Central memory CD8-positive, alpha-beta T cell (primary cell): ENCODE measurements at regions not wholly inside any gene's neighbourhood (a gene's known extent, or its start where the extent isn't known, plus 50 kb on each side); places are given as distances from the start of the nearest gene placed in this dataset.

Experiments
- ATAC-seq: fragments of 150-1000 bp; cut with Tn5 transposase; replicated peaks from 2 replicates; pipeline ENCODE4 v1.10.0; 2022; ENCODE audit warnings: mild to moderate bottlenecking, moderate FRiP score, moderate number of reproducible peaks; ENCODE audit not compliant: poor library complexity, severe bottlenecking; ENCODE audit errors: extremely low read depth
- DNase-seq, 2 donors: peaks; one replicate each; pipeline ENCODE4 v3.0.0; 2021; ENCODE audit warnings: low spot score in 2 of 2
- H3K27ac Mint-ChIP-seq: one replicate; pipeline ENCODE4 v1.8.0; 2022; ENCODE audit warnings: low read depth, mild to moderate bottlenecking, moderate library complexity, mixed read lengths
- H3K27me3 Mint-ChIP-seq: one replicate; pipeline ENCODE4 v1.8.0; 2022; ENCODE audit warnings: mixed read lengths
- H3K36me3 Mint-ChIP-seq: one replicate; pipeline ENCODE4 v1.8.0; 2022; ENCODE audit warnings: mild to moderate bottlenecking, moderate library complexity, mixed read lengths; ENCODE audit not compliant: insufficient read depth
- H3K4me1 Mint-ChIP-seq: one replicate; pipeline ENCODE4 v1.8.0; 2022; ENCODE audit warnings: mixed read lengths
- H3K4me3 Mint-ChIP-seq: one replicate; pipeline ENCODE4 v1.8.0; 2022; ENCODE audit warnings: mild to moderate bottlenecking, moderate library complexity, mixed read lengths
- H3K9me3 Mint-ChIP-seq: one replicate; pipeline ENCODE4 v1.8.0; 2022; ENCODE audit warnings: mixed read lengths

DNA sequence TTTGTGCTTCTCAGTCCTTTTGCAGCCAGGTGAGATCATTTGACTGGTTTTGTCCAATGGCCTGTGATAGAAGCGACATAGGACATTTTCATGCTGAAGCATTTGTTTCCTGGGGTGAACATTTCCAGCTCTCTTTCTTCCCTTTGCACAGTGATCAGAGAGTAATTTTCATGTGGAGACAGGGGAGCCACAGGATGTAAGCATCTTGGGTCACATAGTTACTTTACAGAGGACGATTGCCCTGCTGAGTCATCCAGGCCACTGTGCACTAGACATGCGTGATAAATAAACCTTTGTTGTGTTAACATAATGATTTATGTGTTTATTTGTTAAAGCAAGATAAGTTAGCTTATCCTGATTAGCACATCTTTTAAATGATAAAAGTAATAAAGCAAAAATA is 263.5 kb upstream of the CCDC179 start:
- Mint-ChIP-seq H3K36me3 (no peaks in the 10 kb centered on the region), H3K4me1 (no peaks in the 10 kb centered on the region), H3K27ac (no peak overlapping the region), H3K9me3 (peaks cover 18% of the 10 kb centered on the region), H3K27me3 (no peaks in the 10 kb centered on the region), H3K4me3 (no peak overlapping the region)
- DNase-seq, result no peak
- no peak for ATAC-seq

DNA sequence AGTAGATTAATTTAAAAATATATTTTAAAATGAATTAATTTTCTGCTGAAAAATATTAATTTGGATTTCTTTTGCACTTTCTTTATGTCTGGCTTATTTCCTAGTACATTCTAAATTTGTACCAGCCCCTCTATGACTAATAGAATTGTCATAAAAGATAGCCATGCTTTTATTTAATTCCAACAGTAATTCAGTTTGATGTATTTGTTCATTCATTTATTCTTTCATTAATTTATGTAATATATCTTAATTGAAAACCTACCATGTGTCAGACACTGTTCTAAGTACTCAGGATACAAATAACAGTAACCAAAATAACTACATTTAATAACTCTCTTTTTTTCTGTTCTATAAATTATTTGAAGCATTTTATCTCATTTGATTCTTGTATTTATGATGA is 264.0 kb upstream of the CCDC179 start:
- Mint-ChIP-seq H3K9me3 (peaks cover 18% of the 10 kb centered on the region), H3K4me3 (no peak overlapping the region), H3K4me1 (no peaks in the 10 kb centered on the region), H3K27ac (no peak overlapping the region), H3K36me3 (no peaks in the 10 kb centered on the region), H3K27me3 (no peaks in the 10 kb centered on the region)
- ATAC-seq (no peak), DNase-seq (no peak)

- no peaks in the 10 kb centered on the region for H3K36me3 Mint-ChIP-seq
- no peaks in the 10 kb centered on the region for H3K27me3 Mint-ChIP-seq
- no peak for DNase-seq
- no peak overlapping the region for H3K4me3 Mint-ChIP-seq
- no peaks in the 10 kb centered on the region for H3K4me1 Mint-ChIP-seq
- ATAC-seq, result no peak
- no peak overlapping the region for H3K27ac Mint-ChIP-seq
- H3K9me3 Mint-ChIP-seq, result peaks cover 25% of the 10 kb centered on the region
Observed at GRCh38 chr11:23124996-23125395, 264.7 kb upstream of the CCDC179 start.

DNA sequence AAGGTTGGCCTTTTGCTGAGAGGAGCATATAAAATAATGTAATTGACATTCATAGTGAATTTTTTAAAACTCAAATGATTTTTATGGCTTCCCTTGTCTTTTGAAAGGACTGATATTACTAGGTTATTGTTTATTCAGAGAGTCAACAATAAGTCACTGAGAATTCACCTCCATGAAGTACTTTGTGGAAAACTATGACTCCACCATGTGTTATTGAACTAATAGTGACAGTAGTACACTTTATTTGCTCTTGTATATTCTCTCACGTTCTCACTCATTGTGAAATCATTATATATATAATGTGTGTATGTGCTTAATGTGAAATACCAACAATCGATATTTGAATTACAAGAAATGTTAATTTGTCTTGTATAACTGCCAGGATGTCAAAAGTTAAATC is 267.4 kb upstream of the CCDC179 start:
- Mint-ChIP-seq H3K9me3 (peaks cover 39% of the 10 kb centered on the region), H3K27ac (no peak overlapping the region), H3K27me3 (no peaks in the 10 kb centered on the region), H3K4me3 (no peak overlapping the region), H3K36me3 (no peaks in the 10 kb centered on the region), H3K4me1 (no peaks in the 10 kb centered on the region)
- DNase-seq, result no peak
- ATAC-seq, result no peak

GRCh38 chr11:23134627-23135026 is 274.4 kb upstream of the CCDC179 start:
- no peaks in the 10 kb centered on the region for H3K4me1 Mint-ChIP-seq
- peaks cover 55% of the 10 kb centered on the region for H3K9me3 Mint-ChIP-seq
- no peak overlapping the region for H3K4me3 Mint-ChIP-seq
- no peaks in the 10 kb centered on the region for H3K36me3 Mint-ChIP-seq
- ATAC-seq (no peak), DNase-seq (no peak)
- H3K27ac Mint-ChIP-seq, result no peak overlapping the region
- H3K27me3 Mint-ChIP-seq, result no peaks in the 10 kb centered on the region

DNA sequence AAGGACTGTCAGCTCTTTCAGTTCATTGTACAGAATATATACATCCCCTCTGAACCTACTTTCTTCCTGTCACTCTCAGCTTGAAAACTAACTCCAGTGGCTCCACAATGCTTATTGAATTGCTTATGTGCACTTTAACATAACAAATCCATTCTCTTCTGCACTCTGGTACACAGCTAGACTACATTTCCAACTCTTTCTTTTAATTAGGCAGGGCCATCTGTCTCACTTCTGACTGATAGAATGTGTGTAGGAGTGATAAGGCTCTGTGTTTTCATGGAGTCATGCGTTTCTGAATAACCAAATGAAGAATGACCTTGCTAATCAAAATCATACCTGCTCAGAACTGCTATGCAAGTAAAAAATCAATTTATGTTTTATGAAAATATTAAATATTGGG is 278.5 kb upstream of the CCDC179 start:
- no peak overlapping the region for H3K4me3 Mint-ChIP-seq
- DNase-seq, result no peak
- H3K9me3 Mint-ChIP-seq, result peaks cover 27% of the 10 kb centered on the region
- H3K4me1 Mint-ChIP-seq, result no peaks in the 10 kb centered on the region
- H3K27ac Mint-ChIP-seq, result no peak overlapping the region
- ATAC-seq, result no peak
- no peaks in the 10 kb centered on the region for H3K27me3 Mint-ChIP-seq
- H3K36me3 Mint-ChIP-seq, result no peaks in the 10 kb centered on the region

- Mint-ChIP-seq H3K36me3 (peaks cover 2% of the 10 kb centered on the region), H3K4me3 (no peak overlapping the region), H3K9me3 (peaks cover 27% of the 10 kb centered on the region), H3K27ac (no peak overlapping the region), H3K4me1 (no peaks in the 10 kb centered on the region), H3K27me3 (no peaks in the 10 kb centered on the region)
- ATAC-seq, result no peak
- no peak for DNase-seq
Observed at GRCh38 chr11:23143022-23143421, 282.7 kb upstream of the CCDC179 start.

GRCh38 chr11:23151819-23152218 is 291.5 kb upstream of the CCDC179 start:
- Mint-ChIP-seq H3K9me3 (peaks cover 14% of the 10 kb centered on the region), H3K27ac (no peak overlapping the region), H3K36me3 (peaks cover 2% of the 10 kb centered on the region), H3K4me3 (no peak overlapping the region), H3K27me3 (no peaks in the 10 kb centered on the region), H3K4me1 (no peaks in the 10 kb centered on the region)
- ATAC-seq (no peak), DNase-seq (no peak)

GRCh38 chr11:23155503-23155902 is 295.2 kb upstream of the CCDC179 start:
- peaks cover 12% of the 10 kb centered on the region for H3K9me3 Mint-ChIP-seq
- no peaks in the 10 kb centered on the region for H3K36me3 Mint-ChIP-seq
- ATAC-seq (no peak), DNase-seq (no peak)
- H3K27ac Mint-ChIP-seq, result no peak overlapping the region
- no peak overlapping the region for H3K4me3 Mint-ChIP-seq
- no peaks in the 10 kb centered on the region for H3K27me3 Mint-ChIP-seq
- H3K4me1 Mint-ChIP-seq, result no peaks in the 10 kb centered on the region

GRCh38 chr11:23164022-23164421 is 303.7 kb upstream of the CCDC179 start:
- H3K27ac Mint-ChIP-seq, result no peak overlapping the region
- no peaks in the 10 kb centered on the region for H3K27me3 Mint-ChIP-seq
- no peaks in the 10 kb centered on the region for H3K4me1 Mint-ChIP-seq
- no peak overlapping the region for H3K4me3 Mint-ChIP-seq
- no peaks in the 10 kb centered on the region for H3K36me3 Mint-ChIP-seq
- ATAC-seq, result no peak
- peaks cover 17% of the 10 kb centered on the region for H3K9me3 Mint-ChIP-seq
- no peak for DNase-seq

DNA sequence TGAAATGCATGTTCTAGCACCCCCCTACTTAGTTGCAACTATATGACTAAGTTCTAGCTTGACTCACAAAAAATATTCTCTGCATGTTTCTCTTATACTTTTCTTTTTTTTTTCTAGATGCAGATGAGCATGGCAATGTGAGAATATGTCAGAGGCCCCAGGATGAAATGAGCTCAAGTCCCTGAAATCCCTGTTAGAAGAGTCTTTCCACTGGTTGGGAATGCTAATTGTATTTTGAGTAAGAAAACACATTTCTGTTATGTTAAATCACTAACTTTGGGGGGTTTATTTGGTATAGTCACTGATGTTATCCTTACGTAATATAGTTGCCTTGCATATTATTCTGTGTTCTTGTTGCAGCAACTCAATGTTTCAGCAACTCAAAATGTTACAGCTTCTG is 306.1 kb upstream of the CCDC179 start:
- no peak for ATAC-seq
- H3K4me3 Mint-ChIP-seq, result no peak overlapping the region
- H3K36me3 Mint-ChIP-seq, result no peaks in the 10 kb centered on the region
- DNase-seq, result no peak
- no peak overlapping the region for H3K27ac Mint-ChIP-seq
- peaks cover 19% of the 10 kb centered on the region for H3K9me3 Mint-ChIP-seq
- no peaks in the 10 kb centered on the region for H3K27me3 Mint-ChIP-seq
- no peaks in the 10 kb centered on the region for H3K4me1 Mint-ChIP-seq

DNA sequence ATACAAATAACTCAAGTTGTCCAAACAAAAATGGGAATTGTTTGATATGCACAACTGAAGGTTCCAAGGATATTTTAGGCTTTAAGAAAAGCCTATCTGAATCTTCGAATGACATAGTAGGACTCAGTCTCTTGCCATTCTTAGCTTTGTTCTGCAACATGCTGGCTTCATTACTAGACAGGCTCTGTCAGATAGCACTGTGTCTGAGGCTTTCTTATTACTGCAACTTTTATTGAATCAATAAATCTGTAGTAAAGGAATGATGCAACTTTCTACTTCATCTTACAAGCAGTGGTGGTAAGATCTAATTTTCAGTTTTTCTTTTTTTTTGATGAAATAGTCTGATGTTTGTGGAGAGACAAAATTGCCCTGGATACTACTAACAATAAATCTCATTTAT is 319.3 kb upstream of the CCDC179 start:
- peaks cover 2% of the 10 kb centered on the region for H3K36me3 Mint-ChIP-seq
- H3K9me3 Mint-ChIP-seq, result peaks cover 37% of the 10 kb centered on the region
- no peak overlapping the region for H3K27ac Mint-ChIP-seq
- no peaks in the 10 kb centered on the region for H3K4me1 Mint-ChIP-seq
- ATAC-seq (no peak), DNase-seq (no peak)
- H3K4me3 Mint-ChIP-seq, result no peak overlapping the region
- no peaks in the 10 kb centered on the region for H3K27me3 Mint-ChIP-seq

GRCh38 chr11:23181022-23181807 is 320.9 kb upstream of the CCDC179 start:
- no peaks in the 10 kb centered on the region for H3K36me3 Mint-ChIP-seq
- H3K27ac Mint-ChIP-seq, result no peak overlapping the region
- H3K4me1 Mint-ChIP-seq, result no peaks in the 10 kb centered on the region
- ATAC-seq (no peak), DNase-seq (no peak)
- peaks cover 34% of the 10 kb centered on the region for H3K9me3 Mint-ChIP-seq
- H3K27me3 Mint-ChIP-seq, result no peaks in the 10 kb centered on the region
- H3K4me3 Mint-ChIP-seq, result no peak overlapping the region
